NT2/D1 (cell line): ENCODE measurements at regions not wholly inside any gene's neighbourhood (a gene's known extent, or its start where the extent isn't known, plus 50 kb on each side); places are given as distances from the start of the nearest gene placed in this dataset.

Experiments used
- SUZ12 ChIP-seq: IDR thresholded peaks from 2 replicates; pipeline ENCODE4 v1.6.1; 2011; ENCODE audit not compliant: insufficient read length, insufficient read depth; ENCODE audit errors: extremely low read depth
- YY1 ChIP-seq: IDR thresholded peaks from 2 replicates; pipeline ENCODE4 v1.6.1; 2011; ENCODE audit not compliant: insufficient read length, insufficient read depth
- ZNF274 ChIP-seq: IDR thresholded peaks from 2 replicates; pipeline ENCODE4 v1.6.1; 2011; ENCODE audit warnings: mild to moderate bottlenecking, low read depth, low read length

DNA sequence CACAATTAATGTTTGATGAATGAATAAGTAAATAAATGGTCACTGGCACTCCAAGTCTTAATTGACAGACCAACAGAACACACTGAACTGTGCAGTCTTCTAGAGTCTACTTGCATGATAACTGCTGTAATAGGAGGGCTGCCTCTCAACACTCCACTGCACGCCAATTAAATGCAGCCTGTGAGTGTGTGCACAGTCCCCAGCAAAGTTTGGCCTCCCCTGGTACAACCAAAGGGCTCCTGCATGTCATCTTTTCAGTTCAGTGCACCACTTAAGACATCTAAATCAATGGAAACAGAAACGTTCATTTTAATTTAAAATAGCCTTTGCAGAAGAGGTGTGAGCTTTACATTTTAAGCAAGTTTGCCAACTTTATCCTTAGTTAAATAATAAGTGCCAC, 121.7 kb upstream of the USP15 start:
- TF ChIP-seq YY1 = no peak
- no peak for TF ChIP-seq SUZ12
- TF ChIP-seq ZNF274 = no peak
